ENCODE measurements at regions not wholly inside any gene's neighbourhood (a gene's known extent, or its start where the extent isn't known, plus 50 kb on each side); places are given as distances from the start of the nearest gene placed in this dataset.

DNA sequence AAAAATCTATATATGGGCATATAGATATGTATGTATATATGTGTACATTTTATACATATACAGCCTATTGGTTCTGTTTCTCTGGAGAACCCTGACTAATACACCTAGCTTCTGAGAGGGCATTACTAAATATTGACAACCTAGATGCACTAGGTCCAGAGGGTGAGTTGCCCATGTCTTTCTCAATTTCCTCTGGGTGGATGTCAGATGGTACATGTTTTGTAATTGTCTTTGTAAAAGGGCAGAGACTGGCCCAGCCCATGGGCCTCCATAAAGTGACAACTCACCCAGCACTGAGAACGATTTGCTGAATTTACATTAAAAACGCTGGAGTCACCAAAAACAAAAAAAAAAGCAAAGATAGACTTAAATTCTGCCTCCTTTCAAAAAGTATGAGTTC, 198.5 kb upstream of the FAM241A start:
- POLR2A ChIA-PET: no interaction called here

DNA sequence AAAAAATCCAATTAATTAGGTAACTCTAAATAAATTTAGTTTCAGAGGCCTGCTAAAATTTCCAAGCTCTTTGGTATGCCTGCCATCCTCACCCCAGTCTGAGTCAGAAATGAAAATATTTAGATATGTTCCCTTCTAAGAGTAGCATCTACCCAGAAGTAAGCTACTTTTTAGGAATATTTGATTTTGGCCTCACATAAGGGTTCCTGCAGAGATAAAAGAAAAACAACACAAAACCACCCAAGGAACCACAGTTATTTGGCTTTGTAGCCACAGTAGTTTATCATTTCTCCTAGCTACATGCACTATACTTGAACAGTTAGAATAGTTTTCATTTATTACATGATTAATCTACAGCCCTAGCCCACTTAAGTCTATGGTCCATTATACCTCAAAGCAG, 192.6 kb upstream of the FAM241A start:
- ATAC-seq (no peak), DNase-seq (ENCODE audit: low read depth in 1 of 2, low spot score in 1 of 2) (no peak), FAIRE-seq (no peak)
- no peak overlapping the region for H3K4me2 ChIP-seq
- ChIA-PET CTCF (interaction anchor here (1.5 kb wide), 1 partner anchor 8 kb away, joined by 3 read pairs; no protein-coding TSS in a partner anchor), POLR2A (no interaction called here)
- no peaks in the 10 kb centered on the region; the same call in 2 of the 3 replicates for H3K4me1 ChIP-seq
- H3K27ac ChIP-seq: no peak overlapping the region
- no peaks in the 10 kb centered on the region for H3K9me3 ChIP-seq
- no peak for TF ChIP-seq RCOR1 (IDR thresholded peaks at IDR 0.05; ENCODE audit: low read depth, low read length)
- no peak overlapping the region for H3K4me3 ChIP-seq

More for the DNA sequence above, 198.5 kb upstream of the FAM241A start:
- TF ChIP-seq, protein P1, sequence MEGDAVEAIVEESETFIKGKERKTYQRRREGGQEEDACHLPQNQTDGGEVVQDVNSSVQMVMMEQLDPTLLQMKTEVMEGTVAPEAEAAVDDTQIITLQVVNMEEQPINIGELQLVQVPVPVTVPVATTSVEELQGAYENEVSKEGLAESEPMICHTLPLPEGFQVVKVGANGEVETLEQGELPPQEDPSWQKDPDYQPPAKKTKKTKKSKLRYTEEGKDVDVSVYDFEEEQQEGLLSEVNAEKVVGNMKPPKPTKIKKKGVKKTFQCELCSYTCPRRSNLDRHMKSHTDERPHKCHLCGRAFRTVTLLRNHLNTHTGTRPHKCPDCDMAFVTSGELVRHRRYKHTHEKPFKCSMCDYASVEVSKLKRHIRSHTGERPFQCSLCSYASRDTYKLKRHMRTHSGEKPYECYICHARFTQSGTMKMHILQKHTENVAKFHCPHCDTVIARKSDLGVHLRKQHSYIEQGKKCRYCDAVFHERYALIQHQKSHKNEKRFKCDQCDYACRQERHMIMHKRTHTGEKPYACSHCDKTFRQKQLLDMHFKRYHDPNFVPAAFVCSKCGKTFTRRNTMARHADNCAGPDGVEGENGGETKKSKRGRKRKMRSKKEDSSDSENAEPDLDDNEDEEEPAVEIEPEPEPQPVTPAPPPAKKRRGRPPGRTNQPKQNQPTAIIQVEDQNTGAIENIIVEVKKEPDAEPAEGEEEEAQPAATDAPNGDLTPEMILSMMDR (IDR thresholded peaks at IDR 0.05): no peak
- TF ChIP-seq, protein P2, sequence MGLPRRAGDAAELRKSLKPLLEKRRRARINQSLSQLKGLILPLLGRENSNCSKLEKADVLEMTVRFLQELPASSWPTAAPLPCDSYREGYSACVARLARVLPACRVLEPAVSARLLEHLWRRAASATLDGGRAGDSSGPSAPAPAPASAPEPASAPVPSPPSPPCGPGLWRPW (IDR thresholded peaks at IDR 0.05): no peak
- TF ChIP-seq HDAC2 (IDR thresholded peaks at IDR 0.05) (no peak), TP53 (CRISPR knock-in tag; IDR thresholded peaks at IDR 0.05) (no peak), BHLHE40 (IDR thresholded peaks at IDR 0.05; ENCODE audit: low read depth, low read length) (no peak), NFE2L2 (conservative IDR thresholded peaks at IDR 0.05; ENCODE audit: low read length) (no peak), CBX2 (IDR thresholded peaks at IDR 0.05; ENCODE audit: borderline replicate concordance, low read depth) (no peak), RARB (CRISPR knock-in tag; IDR thresholded peaks at IDR 0.05) (no peak), RNF2 (IDR thresholded peaks at IDR 0.05; ENCODE audit: borderline replicate concordance, low read depth) (no peak), MYC (IDR thresholded peaks at IDR 0.05; ENCODE audit: borderline replicate concordance, low read length) (no peak), ZSCAN20 (CRISPR knock-in tag; IDR thresholded peaks at IDR 0.05) (no peak), HOXA7 (CRISPR knock-in tag; IDR thresholded peaks at IDR 0.05) (no peak), JUNB (IDR thresholded peaks at IDR 0.05) (no peak), PHF8 (IDR thresholded peaks at IDR 0.05; ENCODE audit: borderline replicate concordance, low read depth) (no peak), ESRRA (IDR thresholded peaks at IDR 0.05; ENCODE audit: borderline replicate concordance, low read length) (no peak)
- TF ChIP-seq, protein P3, sequence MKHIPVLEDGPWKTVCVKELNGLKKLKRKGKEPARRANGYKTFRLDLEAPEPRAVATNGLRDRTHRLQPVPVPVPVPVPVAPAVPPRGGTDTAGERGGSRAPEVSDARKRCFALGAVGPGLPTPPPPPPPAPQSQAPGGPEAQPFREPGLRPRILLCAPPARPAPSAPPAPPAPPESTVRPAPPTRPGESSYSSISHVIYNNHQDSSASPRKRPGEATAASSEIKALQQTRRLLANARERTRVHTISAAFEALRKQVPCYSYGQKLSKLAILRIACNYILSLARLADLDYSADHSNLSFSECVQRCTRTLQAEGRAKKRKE (CRISPR knock-in tag; IDR thresholded peaks at IDR 0.05; ENCODE audit: low read depth): no peak
- TF ChIP-seq, protein P4, sequence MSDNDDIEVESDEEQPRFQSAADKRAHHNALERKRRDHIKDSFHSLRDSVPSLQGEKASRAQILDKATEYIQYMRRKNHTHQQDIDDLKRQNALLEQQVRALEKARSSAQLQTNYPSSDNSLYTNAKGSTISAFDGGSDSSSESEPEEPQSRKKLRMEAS (IDR thresholded peaks at IDR 0.05): no peak
- Histone ChIP-seq H3K27ac (no peak overlapping the region), H3K9me3 (no peaks in the 10 kb centered on the region), H3K4me2 (no peak overlapping the region), H3K4me3 (no peak overlapping the region), H3K4me1 (no peaks in the 10 kb centered on the region)
- CTCF ChIA-PET: no interaction called here
- DNase-seq (ENCODE audit: low read depth in 1 of 2, low spot score in 1 of 2) (no peak), ATAC-seq (no peak), FAIRE-seq (no peak)
- WGBS (ENCODE audit: missing lambda C conversion rate): 22% methylated on average over 2 of the region's 2 CpGs

DNA sequence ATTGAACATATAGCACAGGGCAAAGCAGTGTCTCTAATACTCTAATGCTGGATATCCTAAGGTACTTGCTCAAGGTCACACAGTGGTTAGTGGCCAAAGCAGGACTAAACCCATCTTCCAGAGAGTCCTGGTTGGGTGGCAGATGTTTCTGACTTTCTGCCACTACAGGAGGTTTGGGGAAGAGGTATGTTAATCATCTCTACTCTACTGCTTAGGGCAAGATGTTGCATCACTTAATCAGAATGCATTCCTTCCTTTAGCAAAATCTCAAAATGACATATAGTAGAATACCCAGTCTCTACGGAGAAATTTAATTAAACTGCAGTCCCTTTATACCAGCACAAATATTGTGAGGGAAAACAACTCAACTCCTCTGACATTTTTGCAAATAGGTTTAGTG, 190.7 kb upstream of the FAM241A start:
- ChIA-PET CTCF (interaction anchor here (0.6 kb wide), 1 partner anchor 1308 kb away, joined by 3 read pairs; no protein-coding TSS in a partner anchor), POLR2A (no interaction called here)
- Histone ChIP-seq H3K4me2 (no peak overlapping the region), H3K27ac (no peak overlapping the region), H3K9me3 (no peaks in the 10 kb centered on the region), H3K4me3 (no peak overlapping the region), H3K4me1 (peaks cover 18% of the 10 kb centered on the region)
- no peak for DNase-seq (ENCODE audit: low read depth in 1 of 2, low spot score in 1 of 2)
- no peak for ATAC-seq
- FAIRE-seq: no peak
- WGBS (ENCODE audit: missing lambda C conversion rate): 32% methylated on average over 1 of the region's 1 CpG
- TF ChIP-seq NR3C1 (IDR thresholded peaks at IDR 0.05): no peak

DNA sequence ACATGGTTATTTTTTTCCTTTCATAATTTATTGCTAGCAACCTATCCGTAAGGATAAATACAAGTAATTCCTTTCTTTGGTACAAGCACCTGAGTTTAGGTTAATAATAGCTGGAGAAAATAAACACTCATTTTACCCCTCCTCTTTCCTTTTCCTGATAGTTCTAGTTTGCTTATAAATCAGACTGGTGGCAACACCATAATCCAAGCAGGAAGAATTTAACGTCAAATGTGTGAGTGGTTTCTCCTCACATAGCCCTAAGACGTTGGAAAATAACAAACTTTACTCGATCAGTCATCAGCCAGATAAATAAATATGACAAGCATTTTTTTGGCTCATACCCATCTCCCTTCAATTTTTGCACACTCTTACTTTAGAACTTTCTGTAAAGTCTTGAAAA, 190.3 kb upstream of the FAM241A start:
- ATAC-seq: no peak
- POLR2A ChIA-PET: no interaction called here
- Histone ChIP-seq H3K4me2 (no peak overlapping the region), H3K9me3 (no peaks in the 10 kb centered on the region), H3K4me3 (no peak overlapping the region), H3K27ac (no peak overlapping the region), H3K4me1 (peaks cover 22% of the 10 kb centered on the region)
- 22% methylated on average over 4 of the region's 4 CpGs for WGBS (ENCODE audit: missing lambda C conversion rate)
- no peak for TF ChIP-seq MYC (IDR thresholded peaks at IDR 0.05; ENCODE audit: borderline replicate concordance, low read length)
- TF ChIP-seq HOXB5 (CRISPR knock-in tag; IDR thresholded peaks at IDR 0.05): no peak
- TF ChIP-seq MAFK (IDR thresholded peaks at IDR 0.05; ENCODE audit: partially characterized antibody): no peak
- TF ChIP-seq FOSL2 (IDR thresholded peaks at IDR 0.05): no peak
- TF ChIP-seq FOSL2 (CRISPR knock-in tag; IDR thresholded peaks at IDR 0.05): no peak
- no peak for FAIRE-seq
- CTCF ChIA-PET: interaction anchor here (0.6 kb wide), 1 partner anchor 1307 kb away, joined by 3 read pairs; no protein-coding TSS in a partner anchor
- DNase-seq (ENCODE audit: low read depth in 1 of 2, low spot score in 1 of 2): no peak
